Esophagus squamous epithelium (tissue), 5 donors: ENCODE measurements at regions not wholly inside any gene's neighbourhood (a gene's known extent, or its start where the extent isn't known, plus 50 kb on each side); places are given as distances from the start of the nearest gene placed in this dataset.

Experiments used
- DNase-seq: peaks from one replicate; lab custom pipeline; 2025; lab: John Stamatoyannopoulos, UW
- H3K27ac ChIP-seq, 4 donors: fragments of 200-600 bp; sonication (generic); one replicate each; pipeline ENCODE4 v1.5.1; 2016 to 2019; ENCODE audit warnings: mild to moderate bottlenecking in 1 of 4
- H3K27me3 ChIP-seq, 4 donors: fragments of 200-600 bp; sonication (generic); 1 replicate in 3 of 4; 2 replicates in 1 of 4; pipeline versions ENCODE4 v1.5.1 to v1.6.0; 2017 to 2021; ENCODE audit warnings: antibody characterized with exemption in 1 of 4
- H3K36me3 ChIP-seq, 3 donors: fragments of 200-600 bp; sonication (generic); one replicate each; pipeline ENCODE4 v1.5.1; 2016 to 2019
- H3K4me1 ChIP-seq, 3 donors: fragments of 200-600 bp; sonication (generic); one replicate each; pipeline ENCODE4 v1.5.1; 2017 to 2019
- H3K4me3 ChIP-seq, 4 donors: fragments of 200-600 bp; sonication (generic); 1 replicate in 3 of 4; 2 replicates in 1 of 4; pipeline ENCODE4 v1.5.1; 2016 to 2019; ENCODE audit warnings: mild to moderate bottlenecking in 2 of 4, moderate library complexity in 1 of 4
- H3K9me3 ChIP-seq, 3 donors: fragments of 200-600 bp; sonication (generic); one replicate each; pipeline ENCODE4 v1.5.1; 2016 to 2019
- CTCF ChIP-seq, 6 experiments: fragments of 450-650 bp in 4 of 6; fragments of 200-600 bp in 2 of 6; sonication (generic) in 2 of 6; IDR thresholded peaks; one replicate each; pipeline ENCODE4 v1.5.1; 2016 to 2019; ENCODE audit warnings: antibody characterized with exemption in 6 of 6, mild to moderate bottlenecking in 4 of 6, moderate library complexity in 4 of 6
- POLR2A ChIP-seq, 4 donors: fragments of 450-650 bp; IDR thresholded peaks; one replicate each; pipeline ENCODE4 v1.6.1; 2017; ENCODE audit warnings: antibody characterized with exemption in 4 of 4, mild to moderate bottlenecking in 4 of 4, moderate library complexity in 3 of 4
- WGBS, 2 donors: methylation state at CpG; one replicate each; pipeline ENCODE4 v1.1.5; 2018; 5-methylcytosine and 5-hydroxymethylcytosine counted together
- intact Hi-C: fragments of 100-400 bp; cut with DNase I; formaldehyde crosslinking; loops from one replicate; pipeline ENCODE4 v1.15.0; 2022
- donor health status: DM: yes; HTN: yes; CAD: no.

DNA sequence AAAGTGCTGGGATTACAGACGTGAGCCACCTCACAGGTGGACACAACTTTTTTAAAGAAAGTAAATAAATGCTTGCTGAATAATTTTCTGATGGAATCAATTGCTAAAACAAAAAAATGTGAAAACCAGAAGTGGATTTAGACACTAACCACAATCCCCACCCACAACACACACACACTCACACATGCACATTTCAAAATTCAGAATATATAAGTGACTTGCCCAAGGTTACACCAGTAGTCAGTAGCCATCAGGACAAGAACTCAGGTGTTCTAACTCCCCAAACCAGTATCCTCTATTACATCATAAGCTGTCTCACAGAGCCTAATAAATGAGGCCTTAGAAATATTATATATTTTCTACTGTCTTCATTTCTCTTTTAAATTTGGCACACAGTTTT is 1923.6 kb upstream of the PIK3C3 start:
- no peak overlapping the region for H3K4me3 ChIP-seq
- H3K9me3 ChIP-seq = no peaks in the 10 kb centered on the region
- H3K36me3 ChIP-seq = no peaks in the 10 kb centered on the region
- no peak for DNase-seq
- 63 to 75% methylated on average over 1 of the region's 1 CpG for WGBS, 2 donors
- no peaks in the 10 kb centered on the region for H3K4me1 ChIP-seq
- H3K27me3 ChIP-seq = no peaks in the 10 kb centered on the region
- TF ChIP-seq POLR2A (IDR thresholded peaks at IDR 0.05) (no peak), CTCF (IDR thresholded peaks at IDR 0.05) (no peak)
- intact Hi-C loops = no loop called here
- H3K27ac ChIP-seq = no peak overlapping the region

DNA sequence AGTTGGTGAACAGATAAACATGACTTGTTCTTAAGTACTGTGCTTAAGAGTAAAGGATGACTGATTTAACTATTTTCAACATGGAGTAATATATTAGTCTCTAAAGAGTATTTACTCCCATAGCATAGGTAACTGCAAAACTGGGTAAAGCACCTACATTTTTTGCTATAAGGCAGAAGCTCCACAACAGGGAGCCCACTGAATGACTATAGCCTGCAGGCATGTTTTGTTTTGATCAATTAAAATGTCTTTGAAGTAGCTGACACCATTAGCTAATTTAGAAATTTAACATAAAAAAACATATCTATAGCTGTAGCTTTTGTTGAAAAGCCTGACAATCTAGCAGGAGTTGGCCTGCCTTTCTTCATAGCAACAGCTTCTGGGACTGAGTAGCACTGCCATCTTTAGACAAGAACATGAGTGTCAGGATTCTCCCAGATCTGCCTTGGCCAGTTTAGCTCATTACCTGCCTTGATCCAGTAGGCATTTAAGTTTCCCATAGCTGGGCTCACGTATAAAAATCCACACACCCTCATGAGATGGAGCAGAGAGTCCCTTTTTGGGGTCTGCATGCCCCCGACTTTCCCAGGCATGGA is 1935.1 kb upstream of the PIK3C3 start:
- H3K27ac ChIP-seq = no peak overlapping the region
- 76 to 87% methylated on average over 2 of the region's 2 CpGs for WGBS, 2 donors
- DNase-seq = no peak

DNA sequence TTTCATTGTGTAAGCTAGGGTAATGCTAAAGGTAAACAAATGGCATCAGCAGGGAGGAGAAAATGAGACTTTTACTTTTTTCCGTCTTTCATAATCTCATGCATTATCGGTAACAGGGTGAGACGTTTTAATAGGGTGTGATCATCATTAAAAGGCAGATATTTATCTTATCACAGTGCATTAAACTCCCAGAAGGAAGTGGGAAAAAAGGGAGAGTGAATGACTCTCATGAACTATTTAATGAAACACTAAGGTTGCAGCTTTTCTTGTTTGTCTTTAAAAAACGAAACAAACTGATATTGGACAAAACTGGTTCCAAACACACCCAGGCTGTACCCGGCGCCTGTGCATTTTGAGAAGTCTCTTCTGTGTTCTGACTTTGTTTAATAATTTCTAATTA is 1936.8 kb upstream of the PIK3C3 start:
- 54% methylated on average over 6 of the region's 6 CpGs for WGBS, 2 donors
- Histone ChIP-seq H3K4me3 (no peak overlapping the region), H3K27ac (no peak overlapping the region), H3K4me1 (no peaks in the 10 kb centered on the region), H3K36me3 (no peaks in the 10 kb centered on the region), H3K27me3 (no peaks in the 10 kb centered on the region), H3K9me3 (no peaks in the 10 kb centered on the region)
- intact Hi-C loops = no loop called here
- TF ChIP-seq POLR2A (IDR thresholded peaks at IDR 0.05) (no peak), CTCF (IDR thresholded peaks at IDR 0.05) (no peak)
- DNase-seq = no peak

More for the DNA sequence above, 1935.1 kb upstream of the PIK3C3 start:
- intact Hi-C loops = no loop called here
- no peaks in the 10 kb centered on the region for H3K9me3 ChIP-seq
- no peaks in the 10 kb centered on the region for H3K4me1 ChIP-seq
- H3K36me3 ChIP-seq = no peaks in the 10 kb centered on the region
- H3K27me3 ChIP-seq = no peaks in the 10 kb centered on the region
- TF ChIP-seq POLR2A (IDR thresholded peaks at IDR 0.05) (no peak), CTCF (IDR thresholded peaks at IDR 0.05) (no peak)
- no peak overlapping the region for H3K4me3 ChIP-seq

GRCh38 chr18:40017021-40017420 is 1938.0 kb upstream of the PIK3C3 start:
- no peaks in the 10 kb centered on the region for H3K9me3 ChIP-seq
- H3K4me1 ChIP-seq = no peaks in the 10 kb centered on the region
- no peak overlapping the region for H3K4me3 ChIP-seq
- no peaks in the 10 kb centered on the region for H3K36me3 ChIP-seq
- no peaks in the 10 kb centered on the region for H3K27me3 ChIP-seq
- 72 to 78% methylated on average over 6 of the region's 6 CpGs for WGBS, 2 donors
- TF ChIP-seq POLR2A (IDR thresholded peaks at IDR 0.05) (no peak), CTCF (IDR thresholded peaks at IDR 0.05) (no peak)
- no peak overlapping the region for H3K27ac ChIP-seq
- intact Hi-C loops = no loop called here
- no peak for DNase-seq

- H3K27ac ChIP-seq = no peak overlapping the region
Measured at GRCh38 chr18:40016405-40016804, 1938.6 kb upstream of the PIK3C3 start.

More at GRCh38 chr18:40016405-40016804, 1938.6 kb upstream of the PIK3C3 start:
- 70 to 76% methylated on average over 1 of the region's 1 CpG for WGBS, 2 donors
- TF ChIP-seq POLR2A (IDR thresholded peaks at IDR 0.05) (no peak), CTCF (IDR thresholded peaks at IDR 0.05) (no peak)
- Histone ChIP-seq H3K9me3 (no peaks in the 10 kb centered on the region), H3K27me3 (no peaks in the 10 kb centered on the region), H3K4me3 (no peak overlapping the region), H3K4me1 (no peaks in the 10 kb centered on the region), H3K36me3 (no peaks in the 10 kb centered on the region)
- DNase-seq = no peak
- intact Hi-C loops = no loop called here
